ENCODE measurements at regions not wholly inside any gene's neighbourhood (a gene's known extent, or its start where the extent isn't known, plus 50 kb on each side); places are given as distances from the start of the nearest gene placed in this dataset.

DNA sequence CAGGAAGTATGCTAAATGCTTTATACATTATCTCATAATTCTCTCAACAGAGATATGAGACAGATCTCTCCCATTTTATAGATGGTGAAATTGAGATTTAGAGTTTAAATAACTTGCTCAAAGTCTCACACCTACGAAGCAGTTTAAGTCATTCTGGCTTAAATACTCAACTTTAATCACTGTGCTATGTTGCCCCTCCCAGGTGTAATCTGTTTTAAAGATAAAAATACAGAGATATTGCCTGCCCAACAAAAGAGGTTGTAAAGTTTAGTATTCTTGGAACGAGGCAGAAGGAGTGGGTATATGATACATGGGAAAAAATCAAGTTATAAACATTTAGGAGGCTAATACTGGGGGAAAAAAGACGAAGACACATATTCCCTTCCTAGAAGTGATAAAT, 156.8 kb upstream of the LRIG3 start:
- no peak overlapping the region for H3K4me3 ChIP-seq (ENCODE audit: low read depth, low read length)
- TF ChIP-seq, protein P1, sequence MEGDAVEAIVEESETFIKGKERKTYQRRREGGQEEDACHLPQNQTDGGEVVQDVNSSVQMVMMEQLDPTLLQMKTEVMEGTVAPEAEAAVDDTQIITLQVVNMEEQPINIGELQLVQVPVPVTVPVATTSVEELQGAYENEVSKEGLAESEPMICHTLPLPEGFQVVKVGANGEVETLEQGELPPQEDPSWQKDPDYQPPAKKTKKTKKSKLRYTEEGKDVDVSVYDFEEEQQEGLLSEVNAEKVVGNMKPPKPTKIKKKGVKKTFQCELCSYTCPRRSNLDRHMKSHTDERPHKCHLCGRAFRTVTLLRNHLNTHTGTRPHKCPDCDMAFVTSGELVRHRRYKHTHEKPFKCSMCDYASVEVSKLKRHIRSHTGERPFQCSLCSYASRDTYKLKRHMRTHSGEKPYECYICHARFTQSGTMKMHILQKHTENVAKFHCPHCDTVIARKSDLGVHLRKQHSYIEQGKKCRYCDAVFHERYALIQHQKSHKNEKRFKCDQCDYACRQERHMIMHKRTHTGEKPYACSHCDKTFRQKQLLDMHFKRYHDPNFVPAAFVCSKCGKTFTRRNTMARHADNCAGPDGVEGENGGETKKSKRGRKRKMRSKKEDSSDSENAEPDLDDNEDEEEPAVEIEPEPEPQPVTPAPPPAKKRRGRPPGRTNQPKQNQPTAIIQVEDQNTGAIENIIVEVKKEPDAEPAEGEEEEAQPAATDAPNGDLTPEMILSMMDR (IDR thresholded peaks at IDR 0.05; ENCODE audit: borderline replicate concordance, insufficient read depth, low read depth, low read length): no peak

DNA sequence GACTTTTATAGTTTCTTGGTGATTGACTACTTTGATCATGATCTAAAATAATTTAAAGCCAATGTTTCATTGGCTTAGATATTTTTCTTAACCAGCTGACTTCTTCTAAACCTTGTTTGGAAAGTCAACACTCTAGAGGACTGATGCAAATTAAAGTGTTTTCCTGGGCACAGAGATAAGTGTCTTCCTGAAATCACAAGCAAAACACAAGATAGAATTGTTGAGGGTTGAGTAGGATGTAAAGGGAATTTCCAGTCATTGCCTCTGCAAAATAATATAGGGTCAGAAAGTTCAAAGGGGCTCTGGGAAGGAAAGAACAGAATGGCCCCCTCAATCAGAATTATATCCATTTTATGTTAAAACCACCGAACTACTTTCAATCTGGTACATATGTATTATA, 156.3 kb upstream of the LRIG3 start:
- TF ChIP-seq, protein P1 (IDR thresholded peaks at IDR 0.05; ENCODE audit: borderline replicate concordance, insufficient read depth, low read depth, low read length): no peak
- no peak overlapping the region for H3K4me3 ChIP-seq (ENCODE audit: low read depth, low read length)

DNA sequence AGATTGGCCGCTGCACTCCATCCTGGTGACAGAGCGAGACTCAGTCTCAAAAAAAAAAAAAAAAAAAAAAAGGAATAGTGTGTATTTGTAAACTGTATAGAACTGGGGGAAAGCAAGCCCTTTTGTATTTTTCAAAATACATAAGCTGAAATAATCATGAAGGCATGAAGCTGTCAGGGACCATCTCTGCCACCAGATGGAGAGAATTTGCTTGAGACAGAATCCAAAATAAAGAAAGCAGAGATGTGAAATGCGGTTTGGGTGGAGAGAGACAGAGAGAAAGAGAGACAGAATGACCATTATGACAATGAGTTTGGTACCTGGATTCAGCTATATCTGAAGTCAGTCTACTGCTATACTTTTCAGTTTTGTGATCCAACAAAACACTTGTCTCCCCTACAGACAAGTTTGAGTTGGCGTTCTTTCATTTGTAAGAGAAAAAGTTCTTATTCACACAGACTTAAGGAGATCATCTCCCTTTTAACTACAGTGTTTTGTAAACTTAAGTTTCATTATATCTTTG, 155.7 kb upstream of the LRIG3 start:
- TF ChIP-seq, protein P1 (IDR thresholded peaks at IDR 0.05; ENCODE audit: borderline replicate concordance, insufficient read depth, low read depth, low read length): no peak
- no peak overlapping the region for H3K4me3 ChIP-seq (ENCODE audit: low read depth, low read length)

DNA sequence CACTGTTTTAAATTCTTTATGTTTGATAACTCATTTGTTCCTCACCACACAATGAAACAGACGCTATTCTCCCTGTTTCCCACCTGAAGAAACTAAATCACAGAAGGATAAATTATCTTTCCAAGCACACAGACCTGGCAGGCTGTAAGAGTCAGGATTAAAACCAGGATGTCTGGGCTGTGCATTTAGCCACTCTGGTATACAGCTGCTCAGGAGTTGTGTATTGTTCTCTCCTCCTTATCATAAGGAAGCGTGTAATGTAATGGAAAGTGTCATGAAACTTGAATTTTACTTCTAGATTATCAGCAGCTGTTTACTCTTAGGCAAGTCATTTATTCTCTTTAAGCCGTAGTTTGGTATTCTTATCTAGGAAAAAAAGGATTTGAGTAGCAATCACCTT, 154.8 kb upstream of the LRIG3 start:
- TF ChIP-seq, protein P1 (IDR thresholded peaks at IDR 0.05; ENCODE audit: borderline replicate concordance, insufficient read depth, low read depth, low read length): no peak
- no peak overlapping the region for H3K4me3 ChIP-seq (ENCODE audit: low read depth, low read length)

DNA sequence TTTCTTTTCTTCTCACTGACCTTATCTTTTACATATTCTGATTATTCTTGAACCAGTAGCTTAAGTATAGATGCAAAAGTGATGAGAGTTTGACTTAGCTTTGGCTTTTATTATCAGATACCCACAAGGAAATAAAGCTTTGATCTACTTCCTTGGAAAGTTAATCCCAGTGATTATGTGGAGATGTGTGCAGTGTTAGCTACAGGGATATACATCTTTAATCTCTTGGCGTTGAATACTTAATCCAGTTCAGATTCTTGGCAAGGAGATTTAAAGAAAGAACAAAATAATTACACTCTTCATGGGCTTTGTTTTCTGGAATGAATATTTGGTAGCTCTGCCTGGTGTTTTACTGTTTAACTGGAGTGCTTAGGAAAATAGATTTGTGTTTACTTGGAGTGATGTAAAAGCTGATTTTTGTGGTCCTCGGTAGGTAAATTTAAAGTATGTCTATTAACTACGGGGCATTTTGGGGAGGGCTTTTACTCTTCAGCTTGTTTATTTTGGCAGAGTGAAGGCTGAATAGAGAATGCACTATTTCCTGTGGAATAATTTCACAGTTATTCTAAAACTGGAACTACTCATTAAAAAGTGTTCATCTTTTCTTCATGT, 150.1 kb upstream of the LRIG3 start:
- no peak overlapping the region for H3K4me3 ChIP-seq (ENCODE audit: low read depth, low read length)
- TF ChIP-seq, protein P1 (IDR thresholded peaks at IDR 0.05; ENCODE audit: borderline replicate concordance, insufficient read depth, low read depth, low read length): no peak

DNA sequence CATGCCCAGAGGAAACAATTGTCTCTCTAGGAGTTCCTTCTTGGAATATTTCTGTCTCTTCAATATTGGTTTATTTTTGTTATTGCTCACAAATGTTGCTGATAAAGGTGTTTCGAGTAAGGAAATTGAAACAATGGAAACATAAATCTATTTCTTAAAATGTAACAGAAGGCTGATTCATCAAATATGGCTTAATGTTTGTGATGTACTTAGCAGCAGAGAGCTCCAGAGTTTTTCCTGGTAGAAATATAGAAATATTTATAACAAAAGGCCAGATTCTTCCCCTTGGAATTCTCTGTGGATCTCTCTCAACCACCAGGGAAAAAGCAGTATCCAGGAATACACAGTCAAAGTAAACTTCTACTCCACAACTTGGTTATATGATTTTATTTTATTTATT, 149.2 kb upstream of the LRIG3 start:
- H3K4me3 ChIP-seq (ENCODE audit: low read depth, low read length): no peak overlapping the region
- TF ChIP-seq, protein P1 (IDR thresholded peaks at IDR 0.05; ENCODE audit: borderline replicate concordance, insufficient read depth, low read depth, low read length): no peak

DNA sequence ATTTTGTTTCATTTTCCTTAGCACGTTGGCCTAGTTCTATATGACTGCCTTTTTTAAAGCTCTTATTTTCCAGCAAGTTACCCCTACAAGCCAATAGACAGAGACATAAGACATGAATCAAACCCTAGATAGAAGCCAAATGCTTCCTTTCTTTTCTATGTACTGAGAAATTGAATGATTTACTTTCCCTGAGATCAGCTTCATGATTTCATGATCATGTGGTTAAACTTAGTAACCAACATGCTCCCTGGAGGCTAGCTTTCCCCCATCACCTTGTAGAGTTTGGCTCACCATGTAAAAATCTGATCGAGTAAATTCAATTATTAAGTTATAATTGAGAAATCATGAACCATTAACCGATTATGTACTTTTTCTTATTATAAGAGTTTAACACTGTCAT, 148.1 kb upstream of the LRIG3 start:
- TF ChIP-seq, protein P1 (IDR thresholded peaks at IDR 0.05; ENCODE audit: borderline replicate concordance, insufficient read depth, low read depth, low read length): no peak
- no peak overlapping the region for H3K4me3 ChIP-seq (ENCODE audit: low read depth, low read length)
